ENCODE measurements at regions not wholly inside any gene's neighbourhood (a gene's known extent, or its start where the extent isn't known, plus 50 kb on each side); places are given as distances from the start of the nearest gene placed in this dataset.
"Not testable (repeated sequence)": the region's sequence is repeated elsewhere in the genome, so short reads cannot be mapped to it uniquely, and the experiment has no call there.

GRCh38 chr6:134809130-134809529 lies 140.8 kb downstream of the ALDH8A1 start:
- no peak for DNase-seq
- Histone ChIP-seq H3K4me1 (no peaks in the 10 kb centered on the region), H3K4me3 (no peak overlapping the region), H3K36me3 (no peaks in the 10 kb centered on the region), H3K27me3 (no peaks in the 10 kb centered on the region), H3K27ac (no peak overlapping the region), H3K9me3 (no peaks in the 10 kb centered on the region)
- intact Hi-C loops (cut with DNase I; ENCODE audit: low total_unique reads) = no loop called here
- TF ChIP-seq CTCF (IDR thresholded peaks at IDR 0.05) (no peak), POLR2A (IDR thresholded peaks at IDR 0.05) (no peak)

- H3K4me1 ChIP-seq = no peaks in the 10 kb centered on the region
- TF ChIP-seq POLR2A (IDR thresholded peaks at IDR 0.05) = no peak
- TF ChIP-seq CTCF (IDR thresholded peaks at IDR 0.05) = no peak
- intact Hi-C loops (cut with DNase I; ENCODE audit: low total_unique reads) = no loop called here
Observed at GRCh38 chr6:134806180-134806798, 143.6 kb downstream of the ALDH8A1 start.

GRCh38 chr6:134805168-134805567 lies 144.7 kb downstream of the ALDH8A1 start:
- no peak for DNase-seq
- TF ChIP-seq CTCF (IDR thresholded peaks at IDR 0.05) (no peak), POLR2A (IDR thresholded peaks at IDR 0.05) (no peak)
- Histone ChIP-seq H3K4me3 (no peak overlapping the region), H3K36me3 (no peaks in the 10 kb centered on the region), H3K9me3 (no peaks in the 10 kb centered on the region), H3K4me1 (no peaks in the 10 kb centered on the region), H3K27ac (no peak overlapping the region), H3K27me3 (no peaks in the 10 kb centered on the region)
- intact Hi-C loops (cut with DNase I; ENCODE audit: low total_unique reads) = no loop called here

More at GRCh38 chr6:134806180-134806798, 143.6 kb downstream of the ALDH8A1 start:
- no peak overlapping the region for H3K4me3 ChIP-seq
- no peaks in the 10 kb centered on the region for H3K27me3 ChIP-seq
- no peaks in the 10 kb centered on the region for H3K36me3 ChIP-seq
- H3K9me3 ChIP-seq = no peaks in the 10 kb centered on the region
- no peak overlapping the region for H3K27ac ChIP-seq
- DNase-seq = no peak

GRCh38 chr6:134804311-134804710 lies 145.6 kb downstream of the ALDH8A1 start:
- H3K27ac ChIP-seq; H3K9me3 ChIP-seq; H3K36me3 ChIP-seq; H3K4me1 ChIP-seq; H3K4me3 ChIP-seq; DNase-seq; H3K27me3 ChIP-seq; intact Hi-C loops (cut with DNase I; ENCODE audit: low total_unique reads): not testable (repeated sequence)

- no peak for DNase-seq
- H3K4me1 ChIP-seq = no peaks in the 10 kb centered on the region
- no peak overlapping the region for H3K4me3 ChIP-seq
- intact Hi-C loops (cut with DNase I; ENCODE audit: low total_unique reads) = no loop called here
- no peaks in the 10 kb centered on the region for H3K27me3 ChIP-seq
- H3K36me3 ChIP-seq = no peaks in the 10 kb centered on the region
- no peaks in the 10 kb centered on the region for H3K9me3 ChIP-seq
- no peak overlapping the region for H3K27ac ChIP-seq
- TF ChIP-seq POLR2A (IDR thresholded peaks at IDR 0.05) (no peak), CTCF (IDR thresholded peaks at IDR 0.05) (no peak)
Observed at GRCh38 chr6:134802426-134803058, 147.4 kb downstream of the ALDH8A1 start.

Measured in uterus (tissue), 3 donors.